ENCODE measurements at regions not wholly inside any gene's neighbourhood (a gene's known extent, or its start where the extent isn't known, plus 50 kb on each side); places are given as distances from the start of the nearest gene placed in this dataset.
"Not testable (repeated sequence)": the region's sequence is repeated elsewhere in the genome, so short reads cannot be mapped to it uniquely, and the experiment has no call there.

- not testable (repeated sequence) for FAIRE-seq
Measured at GRCh38 chr21:13907385-13907784, 297.8 kb downstream of the POTED start.

- not testable (repeated sequence) for FAIRE-seq
Measured at GRCh38 chr21:13896596-13897247, 287.1 kb downstream of the POTED start.

GRCh38 chr21:13893617-13894016 lies 284.0 kb downstream of the POTED start:
- FAIRE-seq, result not testable (repeated sequence)

- FAIRE-seq, result not testable (repeated sequence)
Measured at GRCh38 chr21:13893025-13893424, 283.4 kb downstream of the POTED start.

- not testable (repeated sequence) for FAIRE-seq
Measured at GRCh38 chr21:13892146-13892751, 282.7 kb downstream of the POTED start.

- not testable (repeated sequence) for FAIRE-seq
Measured at GRCh38 chr21:13889176-13889575, 279.6 kb downstream of the POTED start.

- FAIRE-seq, result not testable (repeated sequence)
Measured at GRCh38 chr21:13883641-13884395, 274.2 kb downstream of the POTED start.

GRCh38 chr21:13877503-13877902 lies 267.9 kb downstream of the POTED start:
- FAIRE-seq, result not testable (repeated sequence)

- not testable (repeated sequence) for FAIRE-seq
Measured at GRCh38 chr21:13876999-13877398, 267.4 kb downstream of the POTED start.

GRCh38 chr21:13874001-13874400 lies 264.4 kb downstream of the POTED start:
- FAIRE-seq, result not testable (repeated sequence)

GRCh38 chr21:13854638-13855037 lies 245.1 kb downstream of the POTED start:
- FAIRE-seq, result no peak

GRCh38 chr21:13850808-13851207 lies 241.2 kb downstream of the POTED start:
- FAIRE-seq, result not testable (repeated sequence)

GRCh38 chr21:13849489-13849888 lies 239.9 kb downstream of the POTED start:
- not testable (repeated sequence) for FAIRE-seq

- not testable (repeated sequence) for FAIRE-seq
Measured at GRCh38 chr21:13846718-13847117, 237.1 kb downstream of the POTED start.

GRCh38 chr21:13844574-13844973 lies 235.0 kb downstream of the POTED start:
- not testable (repeated sequence) for FAIRE-seq

GRCh38 chr21:13843081-13843480 lies 233.5 kb downstream of the POTED start:
- FAIRE-seq, result not testable (repeated sequence)

GRCh38 chr21:13827666-13828065 lies 218.1 kb downstream of the POTED start:
- not testable (repeated sequence) for FAIRE-seq

- FAIRE-seq, result no peak
Measured at GRCh38 chr21:13827201-13827600, 217.6 kb downstream of the POTED start.

GRCh38 chr21:13826511-13826910 lies 216.9 kb downstream of the POTED start:
- not testable (repeated sequence) for FAIRE-seq

GRCh38 chr21:13825218-13825778 lies 215.7 kb downstream of the POTED start:
- not testable (repeated sequence) for FAIRE-seq

- FAIRE-seq, result not testable (repeated sequence)
Measured at GRCh38 chr21:13820286-13820685, 210.7 kb downstream of the POTED start.

GRCh38 chr21:13812191-13812590 lies 202.6 kb downstream of the POTED start:
- FAIRE-seq, result not testable (repeated sequence)

- FAIRE-seq, result not testable (repeated sequence)
Measured at GRCh38 chr21:13810559-13810958, 201.0 kb downstream of the POTED start.
